ENCODE measurements at regions not wholly inside any gene's neighbourhood (a gene's known extent, or its start where the extent isn't known, plus 50 kb on each side); places are given as distances from the start of the nearest gene placed in this dataset.

DNA sequence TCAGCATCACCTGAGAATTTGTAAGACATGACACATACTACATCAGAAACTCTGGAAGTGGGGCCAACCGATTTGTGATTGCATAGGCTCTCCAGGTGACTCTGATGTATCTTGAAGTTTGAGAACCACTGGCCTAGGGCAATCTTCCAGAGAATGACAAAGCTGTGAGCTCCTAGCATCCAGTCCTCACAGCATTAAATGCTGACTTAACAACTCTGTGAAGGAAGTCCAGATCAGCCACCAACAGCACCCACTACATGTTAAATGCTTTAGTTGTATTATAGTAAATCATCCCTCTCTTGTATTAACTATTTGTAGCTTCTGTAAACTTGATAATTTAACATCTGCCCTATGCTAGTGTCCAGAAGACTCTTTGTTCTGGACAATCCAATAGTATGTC lies 636.5 kb upstream of the STEAP1 start:
- TF ChIP-seq, protein P1, sequence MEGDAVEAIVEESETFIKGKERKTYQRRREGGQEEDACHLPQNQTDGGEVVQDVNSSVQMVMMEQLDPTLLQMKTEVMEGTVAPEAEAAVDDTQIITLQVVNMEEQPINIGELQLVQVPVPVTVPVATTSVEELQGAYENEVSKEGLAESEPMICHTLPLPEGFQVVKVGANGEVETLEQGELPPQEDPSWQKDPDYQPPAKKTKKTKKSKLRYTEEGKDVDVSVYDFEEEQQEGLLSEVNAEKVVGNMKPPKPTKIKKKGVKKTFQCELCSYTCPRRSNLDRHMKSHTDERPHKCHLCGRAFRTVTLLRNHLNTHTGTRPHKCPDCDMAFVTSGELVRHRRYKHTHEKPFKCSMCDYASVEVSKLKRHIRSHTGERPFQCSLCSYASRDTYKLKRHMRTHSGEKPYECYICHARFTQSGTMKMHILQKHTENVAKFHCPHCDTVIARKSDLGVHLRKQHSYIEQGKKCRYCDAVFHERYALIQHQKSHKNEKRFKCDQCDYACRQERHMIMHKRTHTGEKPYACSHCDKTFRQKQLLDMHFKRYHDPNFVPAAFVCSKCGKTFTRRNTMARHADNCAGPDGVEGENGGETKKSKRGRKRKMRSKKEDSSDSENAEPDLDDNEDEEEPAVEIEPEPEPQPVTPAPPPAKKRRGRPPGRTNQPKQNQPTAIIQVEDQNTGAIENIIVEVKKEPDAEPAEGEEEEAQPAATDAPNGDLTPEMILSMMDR (IDR thresholded peaks at IDR 0.05): no peak
- no peak for TF ChIP-seq POLR2A (IDR thresholded peaks at IDR 0.05)

All from breast epithelium (tissue), 3 donors.